GM21723 (cell line): ENCODE measurements at regions not wholly inside any gene's neighbourhood (a gene's known extent, or its start where the extent isn't known, plus 50 kb on each side); places are given as distances from the start of the nearest gene placed in this dataset.

ENCODE experiments used
- ATAC-seq: cut with Tn5 transposase; IDR thresholded peaks from one replicate; pipeline ENCODE4 v1.9.1; 2021; ENCODE audit warnings: mild to moderate bottlenecking, moderate library complexity; ENCODE audit not compliant: unreplicated experiment

DNA sequence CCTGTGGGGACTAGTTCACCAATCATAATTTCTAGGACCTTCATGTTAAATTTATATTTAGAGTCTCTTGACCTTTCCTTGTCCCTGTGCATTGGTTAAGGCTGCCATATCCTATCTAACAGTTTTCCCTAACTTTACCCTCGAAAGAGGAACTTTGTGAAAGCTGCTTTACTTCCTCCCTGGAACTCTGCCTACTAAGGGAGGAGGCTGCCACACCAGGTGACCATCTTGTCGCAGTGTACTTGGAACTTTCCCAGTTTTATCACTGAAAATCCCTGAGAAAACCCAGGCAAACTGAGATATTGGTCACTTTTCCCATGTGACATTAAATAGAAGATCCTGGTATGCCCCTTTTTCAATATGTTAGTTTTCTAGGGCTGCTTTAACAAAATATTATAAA, 317.6 kb upstream of the TSHZ2 start:
- no peak for ATAC-seq

GRCh38 chr20:52652271-52652670, 319.9 kb upstream of the TSHZ2 start:
- no peak for ATAC-seq

GRCh38 chr20:52649727-52650126, 322.4 kb upstream of the TSHZ2 start:
- ATAC-seq, result no peak

DNA sequence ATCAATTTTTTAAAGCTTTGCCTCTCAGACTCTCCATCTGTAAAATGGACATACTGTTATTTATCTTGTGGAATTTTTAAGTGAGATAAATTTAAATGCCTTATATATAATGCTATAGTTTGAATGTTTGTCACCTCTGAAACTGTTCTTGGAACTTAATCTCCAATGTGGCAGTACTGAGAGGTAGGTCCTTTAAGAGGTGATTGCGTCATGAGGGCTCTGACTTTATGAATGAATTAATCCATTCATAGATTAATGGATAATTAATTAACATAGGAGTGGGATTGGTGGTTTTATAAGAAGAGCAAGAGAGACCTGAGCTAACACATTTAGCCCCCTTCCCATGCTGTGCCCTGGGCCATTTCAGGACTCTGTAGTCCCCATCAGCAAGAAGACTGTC, 326.3 kb upstream of the TSHZ2 start:
- ATAC-seq, result no peak

- ATAC-seq, result no peak
Measured at GRCh38 chr20:52643034-52643433, 329.1 kb upstream of the TSHZ2 start.

DNA sequence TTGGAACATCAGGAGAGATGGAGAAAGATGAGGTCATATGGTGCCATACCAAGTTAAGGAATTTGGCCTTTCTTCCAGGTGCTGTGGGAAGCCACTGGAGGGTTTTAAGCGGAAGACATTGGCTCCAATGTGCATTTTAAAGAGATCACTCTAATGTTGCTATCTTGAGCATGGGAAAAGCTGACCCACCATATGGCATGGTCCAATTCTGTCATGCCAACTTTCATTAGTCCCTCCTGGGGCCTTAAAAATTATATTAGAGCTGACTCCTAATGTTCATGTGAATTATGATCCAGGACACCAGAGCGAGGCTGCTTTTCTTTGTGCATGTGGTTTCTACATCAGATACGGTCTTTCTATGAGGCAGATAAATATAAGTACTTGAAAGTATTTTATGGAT, 335.0 kb upstream of the TSHZ2 start:
- no peak for ATAC-seq

DNA sequence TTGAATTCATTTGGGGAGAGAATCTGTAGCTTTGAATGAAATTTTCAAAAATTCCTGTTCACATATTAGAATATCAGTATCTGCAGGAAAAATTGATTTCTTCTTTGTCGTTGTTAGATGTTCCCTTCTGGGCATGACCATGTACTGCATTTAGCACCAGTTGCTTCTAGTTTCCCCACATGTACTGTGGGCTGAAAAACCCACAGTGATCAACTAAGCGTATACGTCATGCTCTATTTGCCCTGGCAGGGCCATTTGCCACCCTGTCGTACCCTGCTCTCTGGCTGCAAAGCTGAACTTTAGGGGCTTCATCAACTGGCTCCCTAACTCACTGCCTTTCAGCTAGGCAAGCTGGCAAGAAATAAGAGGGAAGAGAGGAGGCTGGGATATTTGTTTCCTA, 340.7 kb upstream of the TSHZ2 start:
- no peak for ATAC-seq

DNA sequence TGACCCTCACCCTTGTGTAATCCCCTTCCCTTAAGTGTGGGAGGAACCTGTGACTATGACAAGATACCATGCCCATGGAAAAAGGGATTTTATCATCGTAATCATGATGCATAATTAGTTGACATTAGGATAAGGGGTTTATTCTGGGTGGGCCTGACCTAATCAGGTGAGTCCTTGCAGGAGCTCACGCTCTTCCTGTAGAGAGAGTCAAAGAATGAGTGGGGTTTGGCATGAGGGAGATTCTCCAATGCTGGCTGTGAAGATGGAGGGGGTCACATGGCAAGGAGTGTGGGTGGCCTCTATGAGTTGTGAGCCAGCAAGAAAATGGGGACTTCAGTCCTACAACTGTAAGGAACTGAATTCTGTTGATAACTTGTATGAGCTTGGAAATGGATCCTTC, 342.0 kb upstream of the TSHZ2 start:
- ATAC-seq, result no peak

DNA sequence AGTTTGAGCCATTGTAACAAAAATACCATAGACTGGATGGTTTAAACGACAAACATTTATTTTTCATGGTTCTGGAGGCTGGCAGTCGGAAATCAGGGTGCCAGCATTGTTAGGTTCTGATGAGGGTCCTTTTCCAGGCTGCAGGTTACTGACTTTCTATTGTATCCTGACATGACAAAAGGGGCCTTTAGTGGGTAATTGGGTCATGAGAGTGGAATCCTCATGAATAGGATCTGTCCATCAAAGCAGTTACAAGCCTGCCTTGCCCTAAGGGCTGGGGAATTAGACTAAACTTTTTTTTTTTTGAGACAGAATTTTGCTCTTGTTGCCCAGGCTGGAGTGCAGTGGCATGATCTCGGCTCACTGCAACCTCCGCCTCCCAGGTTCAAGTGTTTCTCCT, 347.9 kb upstream of the TSHZ2 start:
- no peak for ATAC-seq

DNA sequence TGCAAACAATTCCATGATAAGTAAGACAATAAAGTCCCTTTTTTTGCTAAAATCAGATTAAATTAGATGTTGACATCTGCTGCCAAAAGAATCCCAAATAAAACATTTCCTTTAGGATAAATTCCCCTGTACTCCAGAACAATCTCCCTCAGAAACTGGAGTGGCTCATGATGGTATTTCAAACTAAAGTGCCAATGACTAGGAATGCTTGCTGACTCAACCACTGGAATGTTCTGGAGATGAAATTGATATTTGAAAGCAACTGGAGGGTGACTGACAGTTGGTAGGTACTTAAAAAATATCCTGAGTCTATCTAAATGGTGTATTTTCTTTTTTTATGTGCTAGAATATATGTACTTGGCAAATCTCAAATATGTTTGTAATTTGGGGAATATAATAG, 350.1 kb upstream of the TSHZ2 start:
- no peak for ATAC-seq

GRCh38 chr20:52621401-52621800, 350.8 kb upstream of the TSHZ2 start:
- ATAC-seq, result no peak

GRCh38 chr20:52619671-52620070, 352.5 kb upstream of the TSHZ2 start:
- no peak for ATAC-seq

GRCh38 chr20:52619101-52619500, 353.1 kb upstream of the TSHZ2 start:
- no peak for ATAC-seq

- no peak for ATAC-seq
Measured at GRCh38 chr20:52616629-52617028, 355.5 kb upstream of the TSHZ2 start.

- ATAC-seq, result no peak
Measured at GRCh38 chr20:52614051-52614863, 357.9 kb upstream of the TSHZ2 start.

DNA sequence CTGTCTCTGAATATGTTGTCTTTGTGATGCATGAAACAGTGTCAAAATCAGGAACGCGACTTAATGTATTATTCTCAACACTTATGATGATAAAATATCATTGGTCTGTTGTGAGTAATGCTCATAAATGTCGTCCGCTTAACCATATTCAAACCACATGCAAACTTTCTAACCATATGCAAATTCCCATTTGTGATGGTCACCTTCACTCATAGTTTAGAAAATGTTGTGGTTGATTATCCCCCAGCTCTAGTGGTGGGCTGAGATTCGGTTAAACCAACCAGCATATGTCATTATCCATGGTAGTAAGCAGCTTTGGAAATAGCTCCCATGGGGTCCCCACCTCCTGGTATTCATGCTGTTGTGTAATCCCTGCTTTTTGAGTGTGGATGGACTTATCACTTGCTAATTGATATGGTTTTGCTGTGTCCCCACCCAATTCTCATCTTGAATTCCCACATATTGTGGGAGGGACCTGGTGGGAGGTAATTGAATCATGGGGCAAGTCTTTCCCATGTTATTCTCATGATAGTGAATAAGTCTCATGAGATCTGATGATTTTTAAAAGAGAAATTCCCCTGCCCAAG, 360.0 kb upstream of the TSHZ2 start:
- no peak for ATAC-seq

DNA sequence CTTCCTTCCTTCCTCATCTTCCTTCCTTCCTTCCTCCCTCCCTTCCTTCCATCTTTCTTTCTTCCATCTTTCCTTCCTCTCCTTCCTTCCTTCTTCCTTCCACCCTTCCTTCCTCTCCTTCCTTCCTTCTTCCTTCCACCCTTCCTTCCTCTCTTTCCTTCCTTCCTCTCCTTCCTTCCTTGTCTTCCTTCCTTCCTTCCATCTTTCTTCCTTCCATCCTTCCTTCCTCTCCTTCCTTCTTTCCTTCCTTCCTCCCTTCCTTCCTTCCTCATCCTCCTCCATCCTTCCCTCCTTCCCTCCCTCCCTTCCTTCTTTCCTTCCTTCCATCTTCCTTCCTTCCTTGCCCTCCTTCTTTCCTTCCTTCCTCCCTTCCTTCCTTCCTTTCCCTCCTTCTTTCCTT, 361.4 kb upstream of the TSHZ2 start:
- ATAC-seq, result no peak

DNA sequence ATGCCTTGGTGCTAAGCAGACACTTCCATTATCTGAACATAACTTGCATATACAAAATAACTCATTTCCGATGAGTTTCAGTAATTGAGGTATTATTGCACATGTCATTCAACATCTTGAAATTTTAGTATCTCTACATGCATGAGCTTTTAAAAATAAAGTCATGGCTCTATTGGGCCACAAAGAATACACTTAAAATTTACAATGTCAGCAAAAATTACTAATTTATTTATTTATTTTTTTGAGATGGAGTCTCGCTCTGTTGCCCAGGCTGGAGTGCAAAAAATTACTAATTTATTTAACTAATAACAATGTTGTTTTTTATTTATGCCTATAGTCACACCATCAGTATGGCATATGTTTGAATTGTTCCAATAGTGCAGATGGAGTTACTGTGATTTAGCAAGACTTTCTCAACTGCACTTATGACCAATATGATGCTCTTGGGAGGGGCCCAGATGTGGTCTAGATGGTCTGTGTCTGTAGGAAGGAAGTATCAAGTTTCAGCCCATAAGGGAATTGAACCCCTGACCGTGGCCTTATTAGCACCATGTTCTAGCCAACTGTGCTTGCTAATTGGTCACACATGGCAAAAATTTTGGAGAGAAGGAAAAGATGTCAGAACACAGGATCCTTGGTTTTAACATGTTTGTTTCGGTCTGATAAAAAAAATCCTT, 370.7 kb upstream of the TSHZ2 start:
- ATAC-seq, result no peak

- no peak for ATAC-seq
Measured at GRCh38 chr20:52596256-52596655, 375.9 kb upstream of the TSHZ2 start.

GRCh38 chr20:52595518-52595917, 376.6 kb upstream of the TSHZ2 start:
- ATAC-seq, result no peak

- no peak for ATAC-seq
Measured at GRCh38 chr20:52593654-52594053, 378.5 kb upstream of the TSHZ2 start.

- no peak for ATAC-seq
Measured at GRCh38 chr20:52592567-52592966, 379.6 kb upstream of the TSHZ2 start.
